DOHH2 (cell line): ENCODE measurements at regions not wholly inside any gene's neighbourhood (a gene's known extent, or its start where the extent isn't known, plus 50 kb on each side); places are given as distances from the start of the nearest gene placed in this dataset.

Experiments
- H3F3A ChIP-seq: fragments of 200-600 bp; sonication (generic), shearing (Covaris generic); 2 replicates; pipeline ENCODE4 v1.6.0; 2016; ENCODE audit warnings: antibody characterized with exemption, mild to moderate bottlenecking; ENCODE audit not compliant: control insufficient read depth, insufficient read depth
- H3K27ac ChIP-seq: fragments of 200-600 bp; sonication (generic); 2 replicates; pipeline ENCODE4 v1.5.1; 2014; ENCODE audit warnings: low read depth, mild to moderate bottlenecking, low read length, moderate library complexity
- H3K27me3 ChIP-seq: fragments of 200-600 bp; sonication (generic); 2 replicates; pipeline ENCODE4 v1.6.1; 2014; ENCODE audit warnings: mild to moderate bottlenecking, low read length, mixed read lengths; ENCODE audit not compliant: control insufficient read depth
- H3K36me3 ChIP-seq: fragments of 200-600 bp; sonication (generic); 2 replicates; pipeline ENCODE4 v1.6.1; 2014; ENCODE audit warnings: mild to moderate bottlenecking, low read length, moderate library complexity, mixed read lengths; ENCODE audit not compliant: control insufficient read depth
- H3K4me1 ChIP-seq: fragments of 200-600 bp; sonication (generic); 2 replicates; pipeline ENCODE4 v1.6.1; 2014; ENCODE audit warnings: mild to moderate bottlenecking, low read length, mixed read lengths; ENCODE audit not compliant: control insufficient read depth
- H3K4me2 ChIP-seq: fragments of 200-600 bp; sonication (generic); 2 replicates; pipeline ENCODE4 v1.6.0; 2014; ENCODE audit warnings: mild to moderate bottlenecking, low read length, moderate library complexity
- H3K4me3 ChIP-seq: fragments of 200-600 bp; sonication (generic); 2 replicates; pipeline ENCODE4 v1.5.1; 2014; ENCODE audit warnings: mild to moderate bottlenecking, low read length, mixed read lengths
- H3K79me2 ChIP-seq: fragments of 200-600 bp; sonication (generic); 2 replicates; pipeline ENCODE4 v1.6.1; 2014; ENCODE audit warnings: mild to moderate bottlenecking, low read length, mixed read lengths; ENCODE audit not compliant: control insufficient read depth
- H3K9me2 ChIP-seq: fragments of 200-600 bp; sonication (generic); replicated peaks from 2 replicates; pipeline ENCODE4 v1.6.1; 2014; ENCODE audit warnings: mild to moderate bottlenecking, low read length, mixed read lengths; ENCODE audit not compliant: control insufficient read depth
- H3K9me3 ChIP-seq: fragments of 200-600 bp; sonication (generic); 2 replicates; pipeline ENCODE4 v1.6.1; 2014; ENCODE audit warnings: antibody characterized with exemption, low read length, mixed read lengths; ENCODE audit not compliant: control insufficient read depth, insufficient read depth
- H4K20me1 ChIP-seq: fragments of 200-600 bp; sonication (generic); 2 replicates; pipeline ENCODE4 v1.6.0; 2014; ENCODE audit warnings: low read depth, mild to moderate bottlenecking, antibody characterized with exemption, low read length, moderate library complexity; ENCODE audit not compliant: control insufficient read depth, insufficient read depth
- CTCF ChIP-seq: fragments of 200-600 bp; sonication (generic); IDR thresholded peaks from one replicate; pipeline ENCODE4 v1.5.1; 2014; ENCODE audit warnings: antibody characterized with exemption, mild to moderate bottlenecking, low read depth, low read length; ENCODE audit not compliant: poor library complexity, severe bottlenecking
- EZH2phosphoT487 ChIP-seq: fragments of 200-600 bp; sonication (generic); IDR thresholded peaks from 2 replicates; pipeline ENCODE4 v1.6.1; 2017; ENCODE audit warnings: borderline replicate concordance, mild to moderate bottlenecking, antibody characterized with exemption, low read length, moderate library complexity, mixed read lengths

- Histone ChIP-seq H3K36me3 (no peaks in the 10 kb centered on the region), H3K4me1 (no peaks in the 10 kb centered on the region), H3K9me3 (no peaks in the 10 kb centered on the region), H3K27ac (no peak overlapping the region), H3F3A (no peaks in the 10 kb centered on the region), H4K20me1 (no peaks in the 10 kb centered on the region), H3K27me3 (no peaks in the 10 kb centered on the region), H3K4me2 (no peak overlapping the region), H3K79me2 (no peaks in the 10 kb centered on the region), H3K9me2 (no peaks in the 10 kb centered on the region), H3K4me3 (no peak overlapping the region)
- TF ChIP-seq EZH2phosphoT487 (no peak), CTCF (no peak)
Measured at GRCh38 chr1:58011978-58012377, 534.5 kb downstream of the OMA1 start.

GRCh38 chr1:58006421-58007046 lies 540.0 kb downstream of the OMA1 start:
- no peaks in the 10 kb centered on the region for H3K9me2 ChIP-seq
- H3K36me3 ChIP-seq = no peaks in the 10 kb centered on the region
- H3F3A ChIP-seq = no peaks in the 10 kb centered on the region
- no peaks in the 10 kb centered on the region for H3K9me3 ChIP-seq
- H3K79me2 ChIP-seq = no peaks in the 10 kb centered on the region
- H3K4me1 ChIP-seq = no peaks in the 10 kb centered on the region
- H3K4me3 ChIP-seq = no peak overlapping the region
- H3K4me2 ChIP-seq = no peak overlapping the region
- no peak overlapping the region for H3K27ac ChIP-seq
- H4K20me1 ChIP-seq = no peaks in the 10 kb centered on the region
- no peaks in the 10 kb centered on the region for H3K27me3 ChIP-seq
- TF ChIP-seq EZH2phosphoT487 (no peak), CTCF (no peak)

GRCh38 chr1:58005212-58005611 lies 541.3 kb downstream of the OMA1 start:
- H3K9me3 ChIP-seq = no peaks in the 10 kb centered on the region
- H3K9me2 ChIP-seq = no peaks in the 10 kb centered on the region
- H3K27me3 ChIP-seq = no peaks in the 10 kb centered on the region
- H3F3A ChIP-seq = no peaks in the 10 kb centered on the region
- H3K4me1 ChIP-seq = no peaks in the 10 kb centered on the region
- H4K20me1 ChIP-seq = no peaks in the 10 kb centered on the region
- TF ChIP-seq CTCF (no peak), EZH2phosphoT487 (no peak)
- H3K4me2 ChIP-seq = no peak overlapping the region
- no peaks in the 10 kb centered on the region for H3K36me3 ChIP-seq
- H3K4me3 ChIP-seq = no peak overlapping the region
- H3K79me2 ChIP-seq = no peaks in the 10 kb centered on the region
- no peak overlapping the region for H3K27ac ChIP-seq

- H3K9me3 ChIP-seq = no peaks in the 10 kb centered on the region
- no peaks in the 10 kb centered on the region for H3K79me2 ChIP-seq
- H3K4me2 ChIP-seq = no peak overlapping the region
- H3K4me1 ChIP-seq = no peaks in the 10 kb centered on the region
- TF ChIP-seq EZH2phosphoT487 (no peak), CTCF (no peak)
- H3K4me3 ChIP-seq = no peak overlapping the region
- H3K27me3 ChIP-seq = no peaks in the 10 kb centered on the region
- H3K9me2 ChIP-seq = no peaks in the 10 kb centered on the region
- H3K27ac ChIP-seq = no peak overlapping the region
- H3K36me3 ChIP-seq = no peaks in the 10 kb centered on the region
- H3F3A ChIP-seq = no peaks in the 10 kb centered on the region
- H4K20me1 ChIP-seq = no peaks in the 10 kb centered on the region
Measured at GRCh38 chr1:58003988-58004387, 542.5 kb downstream of the OMA1 start.
